Kidney epithelial cell (primary cell): ENCODE measurements at regions not wholly inside any gene's neighbourhood (a gene's known extent, or its start where the extent isn't known, plus 50 kb on each side); places are given as distances from the start of the nearest gene placed in this dataset.
"Not testable (repeated sequence)": the region's sequence is repeated elsewhere in the genome, so short reads cannot be mapped to it uniquely, and the experiment has no call there.

ENCODE experiments used
- DNase-seq: peaks from one replicate; pipeline ENCODE4 v3.0.0-alpha.2; 2010; ENCODE audit warnings: low read depth
- H3K27me3 ChIP-seq: 2 replicates; pipeline ENCODE4 v1.6.0; 2011; ENCODE audit warnings: low read length; ENCODE audit not compliant: control insufficient read depth, insufficient read depth
- H3K36me3 ChIP-seq: 2 replicates; pipeline ENCODE4 v1.5.1; 2011; ENCODE audit warnings: low read length; ENCODE audit not compliant: control insufficient read depth, insufficient read depth
- H3K4me3 ChIP-seq: 2 replicates; pipeline ENCODE4 v1.5.1; 2011; ENCODE audit warnings: low read depth, mild to moderate bottlenecking, control low read depth, low read length
- TF ChIP-seq, protein P1 (sequence below): IDR thresholded peaks from 2 replicates; pipeline ENCODE4 v1.5.1; 2011; ENCODE audit warnings: mild to moderate bottlenecking, moderate library complexity, low read length, control low read depth, inconsistent platforms; ENCODE audit not compliant: insufficient read depth, poor library complexity, severe bottlenecking

DNA sequence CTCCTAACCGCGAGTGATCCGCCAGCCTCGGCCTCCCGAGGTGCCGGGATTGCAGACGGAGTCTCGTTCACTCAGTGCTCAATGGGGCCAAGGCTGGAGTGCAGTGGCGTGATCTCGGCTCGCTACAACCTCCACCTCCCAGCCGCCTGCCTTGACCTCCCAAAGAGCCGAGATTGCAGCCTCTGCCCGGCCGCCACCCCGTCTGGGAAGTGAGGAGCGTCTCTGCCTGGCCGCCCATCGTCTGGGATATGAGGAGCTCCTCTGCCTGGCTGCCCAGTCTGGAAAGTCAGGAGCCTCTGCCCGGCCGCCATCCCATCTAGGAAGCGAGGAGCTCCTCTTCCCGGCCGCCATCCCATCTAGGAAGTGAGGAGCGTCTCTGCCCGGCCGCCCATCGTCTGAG, 58.8 kb upstream of the ANKRD30BL start:
- DNase-seq, H3K36me3 ChIP-seq, H3K4me3 ChIP-seq, H3K27me3 ChIP-seq: not testable (repeated sequence)

DNA sequence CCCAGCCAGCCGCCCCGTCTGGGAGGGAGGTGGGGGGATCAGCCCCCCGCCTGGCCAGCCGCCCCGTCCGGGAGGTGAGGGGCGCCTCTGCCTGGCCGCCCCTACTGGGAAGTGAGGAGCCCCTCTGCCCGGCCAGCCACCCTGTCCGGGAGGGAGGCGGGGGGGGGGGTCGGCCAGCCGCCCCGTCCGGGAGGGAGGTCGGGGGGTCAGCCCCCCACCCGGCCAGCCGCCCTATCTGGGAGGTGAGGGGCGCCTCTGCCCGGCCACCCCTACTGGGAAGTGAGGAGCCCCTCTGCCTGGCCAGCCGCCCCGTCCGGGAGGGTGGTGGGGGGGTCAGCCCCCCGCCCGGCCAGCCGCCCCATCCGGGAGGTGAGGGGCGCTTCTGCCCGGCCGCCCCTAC, 60.1 kb upstream of the ANKRD30BL start:
- not testable (repeated sequence) for H3K36me3 ChIP-seq, H3K4me3 ChIP-seq, H3K27me3 ChIP-seq, DNase-seq

DNA sequence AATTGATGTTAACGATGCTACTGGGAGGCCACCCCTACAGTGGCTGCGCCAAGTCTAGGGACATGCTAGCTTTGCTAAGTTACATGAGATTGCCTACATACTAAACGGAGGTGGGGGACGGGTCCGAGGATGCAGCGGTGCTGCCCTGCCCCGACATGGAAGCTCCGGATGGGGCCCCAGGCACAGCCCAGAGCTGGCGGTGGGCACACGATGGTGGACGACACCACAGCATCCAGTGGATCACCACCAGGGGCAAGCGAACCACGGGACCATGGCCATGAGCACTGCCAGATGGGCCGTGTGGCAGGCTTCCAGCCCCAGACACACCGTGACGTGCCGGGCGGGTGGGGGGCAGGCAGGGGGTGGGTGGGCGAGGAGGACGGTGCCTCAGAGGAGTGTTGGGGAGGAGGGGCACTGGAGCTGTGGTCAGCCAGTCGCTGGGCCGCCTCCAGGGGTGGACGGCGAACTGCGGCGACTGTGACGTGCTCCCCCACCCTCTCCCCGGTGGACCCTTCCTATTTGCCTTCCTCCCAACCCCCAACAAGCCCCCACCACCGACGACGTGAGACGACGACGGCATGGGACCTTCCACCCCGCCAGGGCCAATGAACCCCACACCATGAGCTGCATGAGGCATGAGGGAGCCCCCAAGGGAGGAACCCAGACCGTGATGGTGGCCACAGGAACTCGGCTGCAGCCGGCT, 90.6 kb upstream of the ANKRD30BL start:
- TF ChIP-seq, protein P1, sequence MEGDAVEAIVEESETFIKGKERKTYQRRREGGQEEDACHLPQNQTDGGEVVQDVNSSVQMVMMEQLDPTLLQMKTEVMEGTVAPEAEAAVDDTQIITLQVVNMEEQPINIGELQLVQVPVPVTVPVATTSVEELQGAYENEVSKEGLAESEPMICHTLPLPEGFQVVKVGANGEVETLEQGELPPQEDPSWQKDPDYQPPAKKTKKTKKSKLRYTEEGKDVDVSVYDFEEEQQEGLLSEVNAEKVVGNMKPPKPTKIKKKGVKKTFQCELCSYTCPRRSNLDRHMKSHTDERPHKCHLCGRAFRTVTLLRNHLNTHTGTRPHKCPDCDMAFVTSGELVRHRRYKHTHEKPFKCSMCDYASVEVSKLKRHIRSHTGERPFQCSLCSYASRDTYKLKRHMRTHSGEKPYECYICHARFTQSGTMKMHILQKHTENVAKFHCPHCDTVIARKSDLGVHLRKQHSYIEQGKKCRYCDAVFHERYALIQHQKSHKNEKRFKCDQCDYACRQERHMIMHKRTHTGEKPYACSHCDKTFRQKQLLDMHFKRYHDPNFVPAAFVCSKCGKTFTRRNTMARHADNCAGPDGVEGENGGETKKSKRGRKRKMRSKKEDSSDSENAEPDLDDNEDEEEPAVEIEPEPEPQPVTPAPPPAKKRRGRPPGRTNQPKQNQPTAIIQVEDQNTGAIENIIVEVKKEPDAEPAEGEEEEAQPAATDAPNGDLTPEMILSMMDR: no peak
- H3K4me3 ChIP-seq: no peak overlapping the region
- no peak for DNase-seq
- H3K36me3 ChIP-seq: no peaks in the 10 kb centered on the region
- H3K27me3 ChIP-seq: peaks cover 14% of the 10 kb centered on the region

DNA sequence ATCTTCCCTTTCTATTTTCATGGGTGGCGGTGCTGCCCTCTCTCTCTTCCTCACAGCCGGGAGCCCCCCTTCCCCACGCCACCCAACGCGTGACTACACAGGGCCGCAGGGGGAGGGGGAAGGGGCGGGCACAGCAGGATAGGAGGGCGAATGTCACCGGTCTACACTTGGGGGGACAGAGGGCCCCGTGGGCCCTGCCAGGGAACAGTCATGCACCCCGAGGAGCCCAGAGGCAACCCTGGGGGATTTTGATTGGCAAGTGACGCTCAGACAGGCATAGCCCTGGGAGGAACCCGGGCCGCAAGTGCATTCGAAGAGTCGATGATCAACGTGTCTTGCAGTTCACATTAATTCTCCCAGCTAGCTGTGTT, 91.1 kb upstream of the ANKRD30BL start:
- DNase-seq: no peak
- H3K27me3 ChIP-seq: peaks cover 19% of the 10 kb centered on the region
- H3K36me3 ChIP-seq: no peaks in the 10 kb centered on the region
- H3K4me3 ChIP-seq: no peak overlapping the region
- TF ChIP-seq, protein P1: no peak

DNA sequence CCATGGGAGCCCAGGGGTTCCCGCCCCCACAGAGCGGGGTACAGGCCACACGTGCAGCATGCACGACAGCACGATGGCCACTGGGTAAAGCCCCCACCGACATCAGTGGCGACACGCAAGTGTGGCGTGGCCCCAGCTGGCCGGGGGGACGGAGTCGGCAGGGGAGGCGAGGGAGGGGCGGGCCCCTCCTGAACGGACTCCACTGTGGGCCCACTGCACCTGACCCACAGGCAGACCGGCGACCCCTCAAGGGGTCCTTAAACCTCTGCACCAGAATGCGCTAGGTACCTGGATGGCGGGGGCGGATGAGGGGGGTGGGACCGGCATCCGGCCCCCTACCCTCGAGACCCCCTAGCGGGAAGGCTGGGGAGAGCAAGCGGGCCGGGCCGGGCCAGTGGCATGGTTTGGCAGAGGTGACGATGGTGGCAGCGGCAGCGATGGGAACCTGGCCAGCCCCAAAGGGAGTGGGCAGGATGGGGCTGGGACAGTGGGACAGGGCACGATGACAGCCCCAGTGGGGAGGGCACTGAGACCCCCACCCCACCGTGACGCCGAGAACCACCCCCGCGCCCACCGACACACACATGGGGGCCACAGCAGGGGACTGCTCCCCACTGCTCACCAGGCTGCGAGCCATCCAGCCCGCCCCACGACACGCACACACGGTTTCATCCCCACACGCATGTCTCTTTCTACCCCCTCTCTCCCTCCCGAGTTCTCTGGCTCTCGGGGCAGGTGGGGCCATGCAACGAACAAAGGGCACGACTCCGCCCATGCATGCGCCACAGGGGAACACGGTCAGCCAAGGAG, 91.9 kb upstream of the ANKRD30BL start:
- no peak for DNase-seq
- TF ChIP-seq, protein P1: no peak
- no peaks in the 10 kb centered on the region for H3K36me3 ChIP-seq
- no peak overlapping the region for H3K4me3 ChIP-seq
- peaks cover 21% of the 10 kb centered on the region for H3K27me3 ChIP-seq

DNA sequence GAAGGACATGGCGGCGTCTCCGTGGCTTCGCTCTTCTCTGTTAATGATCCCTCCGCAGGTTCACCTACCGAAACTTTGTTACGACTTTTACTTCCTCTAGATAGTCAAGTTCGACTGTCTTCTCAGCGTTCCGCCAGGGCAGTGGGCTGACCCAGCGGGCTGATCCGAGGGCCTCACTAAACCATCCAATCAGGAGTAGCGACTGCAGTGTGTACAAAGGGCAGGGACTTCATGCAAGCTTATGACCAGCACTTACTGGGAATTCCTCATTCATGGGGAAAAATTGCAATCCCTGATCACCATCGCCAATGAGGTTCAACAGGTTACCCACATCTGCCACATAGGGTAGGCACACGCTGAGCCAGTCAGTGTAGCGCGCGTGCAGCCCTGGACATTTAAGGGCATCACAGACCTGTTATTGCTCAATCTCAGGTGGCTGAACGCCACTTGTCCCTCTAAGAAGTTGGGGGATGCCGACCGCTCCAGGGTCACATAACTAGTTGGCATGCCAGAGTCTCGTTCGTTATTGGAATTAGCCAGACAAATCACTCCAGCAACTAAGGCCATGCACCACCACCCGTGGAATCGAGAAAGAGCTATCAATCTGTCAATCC, 92.7 kb upstream of the ANKRD30BL start:
- H3K4me3 ChIP-seq, H3K36me3 ChIP-seq, DNase-seq: not testable (repeated sequence)
- H3K27me3 ChIP-seq: peaks cover 21% of the 10 kb centered on the region

DNA sequence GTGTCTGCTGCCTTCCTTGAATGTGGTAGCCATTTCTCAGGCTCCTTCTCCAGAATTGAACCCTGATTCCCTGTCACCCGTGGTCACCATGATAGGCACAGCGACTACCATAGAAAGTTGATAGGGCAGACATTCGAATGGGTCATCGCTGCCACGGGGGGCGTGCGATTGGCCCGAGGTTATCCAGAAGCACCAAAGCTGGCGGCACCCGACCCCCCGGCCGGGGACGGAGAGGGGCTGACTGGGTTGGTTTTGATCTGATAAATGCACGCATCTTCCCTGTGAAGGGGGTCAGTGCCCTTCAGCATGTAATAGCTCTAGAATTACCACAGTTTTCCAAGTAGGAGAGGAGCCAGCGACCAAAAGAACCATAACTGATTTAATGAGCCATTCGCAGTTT, 94.0 kb upstream of the ANKRD30BL start:
- peaks cover 21% of the 10 kb centered on the region for H3K27me3 ChIP-seq
- no peak for DNase-seq
- TF ChIP-seq, protein P1: no peak
- no peak overlapping the region for H3K4me3 ChIP-seq
- H3K36me3 ChIP-seq: no peaks in the 10 kb centered on the region
